ENCODE measurements at regions not wholly inside any gene's neighbourhood (a gene's known extent, or its start where the extent isn't known, plus 50 kb on each side); places are given as distances from the start of the nearest gene placed in this dataset.

GRCh38 chr13:47025791-47026447 lies 129.1 kb upstream of the HTR2A start:
- DNase-seq = no peak

- no peak for DNase-seq
Observed at GRCh38 chr13:47019977-47020376, 123.1 kb upstream of the HTR2A start.

GRCh38 chr13:47017476-47017875 lies 120.6 kb upstream of the HTR2A start:
- DNase-seq = no peak

- no peak for DNase-seq
Observed at GRCh38 chr13:47008318-47008717, 111.5 kb upstream of the HTR2A start.

- DNase-seq = no peak
Observed at GRCh38 chr13:47005756-47006414, 109.0 kb upstream of the HTR2A start.

- no peak for DNase-seq
Observed at GRCh38 chr13:47004540-47004939, 107.7 kb upstream of the HTR2A start.

GRCh38 chr13:47004027-47004426 lies 107.2 kb upstream of the HTR2A start:
- DNase-seq = no peak

GRCh38 chr13:47000165-47000564 lies 103.3 kb upstream of the HTR2A start:
- DNase-seq = no peak

- DNase-seq = no peak
Observed at GRCh38 chr13:46996316-46997030, 99.6 kb upstream of the HTR2A start.

GRCh38 chr13:46995874-46996273 lies 99.0 kb upstream of the HTR2A start:
- DNase-seq = no peak

- no peak for DNase-seq
Observed at GRCh38 chr13:46994492-46994891, 97.6 kb upstream of the HTR2A start.

- no peak for DNase-seq
Observed at GRCh38 chr13:46992383-46992952, 95.6 kb upstream of the HTR2A start.

GRCh38 chr13:46983881-46984280 lies 87.0 kb upstream of the HTR2A start:
- no peak for DNase-seq

GRCh38 chr13:46982856-46983582 lies 86.2 kb upstream of the HTR2A start:
- DNase-seq = no peak

- DNase-seq = no peak
Observed at GRCh38 chr13:46975173-46975572, 78.3 kb upstream of the HTR2A start.

- no peak for DNase-seq
Observed at GRCh38 chr13:46968450-46968849, 71.6 kb upstream of the HTR2A start.

- DNase-seq = no peak
Observed at GRCh38 chr13:46964789-46965527, 68.1 kb upstream of the HTR2A start.

- no peak for DNase-seq
Observed at GRCh38 chr13:46963904-46964303, 67.1 kb upstream of the HTR2A start.

GRCh38 chr13:46962281-46962941 lies 65.6 kb upstream of the HTR2A start:
- no peak for DNase-seq

GRCh38 chr13:46961719-46962118 lies 64.9 kb upstream of the HTR2A start:
- no peak for DNase-seq

GRCh38 chr13:46953941-46954340 lies 57.1 kb upstream of the HTR2A start:
- DNase-seq = no peak

GRCh38 chr13:46953331-46953730 lies 56.5 kb upstream of the HTR2A start:
- DNase-seq = no peak

Data from retina (tissue), 1 donor.